ENCODE measurements at regions not wholly inside any gene's neighbourhood (a gene's known extent, or its start where the extent isn't known, plus 50 kb on each side); places are given as distances from the start of the nearest gene placed in this dataset.

GRCh38 chr3:64294771-64295170 is 69.5 kb upstream of the PRICKLE2 start:
- no peak for TF ChIP-seq KDM1A (IDR thresholded peaks at IDR 0.05; ENCODE audit: low read depth)
- TF ChIP-seq, protein P1, sequence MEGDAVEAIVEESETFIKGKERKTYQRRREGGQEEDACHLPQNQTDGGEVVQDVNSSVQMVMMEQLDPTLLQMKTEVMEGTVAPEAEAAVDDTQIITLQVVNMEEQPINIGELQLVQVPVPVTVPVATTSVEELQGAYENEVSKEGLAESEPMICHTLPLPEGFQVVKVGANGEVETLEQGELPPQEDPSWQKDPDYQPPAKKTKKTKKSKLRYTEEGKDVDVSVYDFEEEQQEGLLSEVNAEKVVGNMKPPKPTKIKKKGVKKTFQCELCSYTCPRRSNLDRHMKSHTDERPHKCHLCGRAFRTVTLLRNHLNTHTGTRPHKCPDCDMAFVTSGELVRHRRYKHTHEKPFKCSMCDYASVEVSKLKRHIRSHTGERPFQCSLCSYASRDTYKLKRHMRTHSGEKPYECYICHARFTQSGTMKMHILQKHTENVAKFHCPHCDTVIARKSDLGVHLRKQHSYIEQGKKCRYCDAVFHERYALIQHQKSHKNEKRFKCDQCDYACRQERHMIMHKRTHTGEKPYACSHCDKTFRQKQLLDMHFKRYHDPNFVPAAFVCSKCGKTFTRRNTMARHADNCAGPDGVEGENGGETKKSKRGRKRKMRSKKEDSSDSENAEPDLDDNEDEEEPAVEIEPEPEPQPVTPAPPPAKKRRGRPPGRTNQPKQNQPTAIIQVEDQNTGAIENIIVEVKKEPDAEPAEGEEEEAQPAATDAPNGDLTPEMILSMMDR (IDR thresholded peaks at IDR 0.05): no peak
- no peak for TF ChIP-seq CEBPB (IDR thresholded peaks at IDR 0.05)
- TF ChIP-seq BCL3 (IDR thresholded peaks at IDR 0.05): no peak
- no peak for TF ChIP-seq SMC3 (IDR thresholded peaks at IDR 0.05)
